ENCODE measurements at regions not wholly inside any gene's neighbourhood (a gene's known extent, or its start where the extent isn't known, plus 50 kb on each side); places are given as distances from the start of the nearest gene placed in this dataset.

- TF ChIP-seq TAF1 (conservative IDR thresholded peaks at IDR 0.05) (no peak), CTCF (IDR thresholded peaks at IDR 0.05; ENCODE audit: low read depth, low read length, missing input control) (no peak), GABPA (IDR thresholded peaks at IDR 0.05 in 1 of 2, conservative IDR thresholded peaks at IDR 0.05 in 1 of 2) (no peak), FOXA1 (IDR thresholded peaks at IDR 0.05) (no peak), YY1 (IDR thresholded peaks at IDR 0.05) (no peak), HNF4G (IDR thresholded peaks at IDR 0.05) (no peak), RXRA (IDR thresholded peaks at IDR 0.05) (no peak), REST (IDR thresholded peaks at IDR 0.05) (no peak), SP1 (IDR thresholded peaks at IDR 0.05) (no peak), RAD21 (IDR thresholded peaks at IDR 0.05) (no peak), EGR1 (IDR thresholded peaks at IDR 0.05; ENCODE audit: low read depth in 2 of 2) (no peak)
- TF ChIP-seq, protein P1, sequence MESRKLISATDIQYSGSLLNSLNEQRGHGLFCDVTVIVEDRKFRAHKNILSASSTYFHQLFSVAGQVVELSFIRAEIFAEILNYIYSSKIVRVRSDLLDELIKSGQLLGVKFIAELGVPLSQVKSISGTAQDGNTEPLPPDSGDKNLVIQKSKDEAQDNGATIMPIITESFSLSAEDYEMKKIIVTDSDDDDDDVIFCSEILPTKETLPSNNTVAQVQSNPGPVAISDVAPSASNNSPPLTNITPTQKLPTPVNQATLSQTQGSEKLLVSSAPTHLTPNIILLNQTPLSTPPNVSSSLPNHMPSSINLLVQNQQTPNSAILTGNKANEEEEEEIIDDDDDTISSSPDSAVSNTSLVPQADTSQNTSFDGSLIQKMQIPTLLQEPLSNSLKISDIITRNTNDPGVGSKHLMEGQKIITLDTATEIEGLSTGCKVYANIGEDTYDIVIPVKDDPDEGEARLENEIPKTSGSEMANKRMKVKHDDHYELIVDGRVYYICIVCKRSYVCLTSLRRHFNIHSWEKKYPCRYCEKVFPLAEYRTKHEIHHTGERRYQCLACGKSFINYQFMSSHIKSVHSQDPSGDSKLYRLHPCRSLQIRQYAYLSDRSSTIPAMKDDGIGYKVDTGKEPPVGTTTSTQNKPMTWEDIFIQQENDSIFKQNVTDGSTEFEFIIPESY (IDR thresholded peaks at IDR 0.05), result no peak
- TF ChIP-seq, protein P2, sequence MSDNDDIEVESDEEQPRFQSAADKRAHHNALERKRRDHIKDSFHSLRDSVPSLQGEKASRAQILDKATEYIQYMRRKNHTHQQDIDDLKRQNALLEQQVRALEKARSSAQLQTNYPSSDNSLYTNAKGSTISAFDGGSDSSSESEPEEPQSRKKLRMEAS (IDR thresholded peaks at IDR 0.05), result no peak
- TF ChIP-seq, protein P3, sequence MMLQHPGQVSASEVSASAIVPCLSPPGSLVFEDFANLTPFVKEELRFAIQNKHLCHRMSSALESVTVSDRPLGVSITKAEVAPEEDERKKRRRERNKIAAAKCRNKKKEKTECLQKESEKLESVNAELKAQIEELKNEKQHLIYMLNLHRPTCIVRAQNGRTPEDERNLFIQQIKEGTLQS (IDR thresholded peaks at IDR 0.05), result no peak
These were observed 54.3 kb upstream of the BZW1 start for GRCh38 chr2:200757399-200757798.

Data from liver (tissue), 3 donors.